ENCODE measurements at regions not wholly inside any gene's neighbourhood (a gene's known extent, or its start where the extent isn't known, plus 50 kb on each side); places are given as distances from the start of the nearest gene placed in this dataset.
"Not testable (repeated sequence)": the region's sequence is repeated elsewhere in the genome, so short reads cannot be mapped to it uniquely, and the experiment has no call there.

GRCh38 chr21:20265707-20266440, 732.3 kb upstream of the NCAM2 start:
- no peak for DNase-seq (ENCODE audit: low spot score)

- no peak for DNase-seq (ENCODE audit: low spot score)
These were observed 731.8 kb upstream of the NCAM2 start for GRCh38 chr21:20266441-20266710.

GRCh38 chr21:20270365-20271055, 727.7 kb upstream of the NCAM2 start:
- DNase-seq (ENCODE audit: low spot score), result no peak

GRCh38 chr21:20272791-20273362, 725.3 kb upstream of the NCAM2 start:
- DNase-seq (ENCODE audit: low spot score), result no peak

- no peak for DNase-seq (ENCODE audit: low spot score)
These were observed 721.8 kb upstream of the NCAM2 start for GRCh38 chr21:20276377-20276776.

GRCh38 chr21:20276954-20277353, 721.3 kb upstream of the NCAM2 start:
- no peak for DNase-seq (ENCODE audit: low spot score)

GRCh38 chr21:20283836-20284235, 714.4 kb upstream of the NCAM2 start:
- no peak for DNase-seq (ENCODE audit: low spot score)

- DNase-seq (ENCODE audit: low spot score), result no peak
These were observed 705.9 kb upstream of the NCAM2 start for GRCh38 chr21:20292280-20292679.

GRCh38 chr21:20292854-20293253, 705.4 kb upstream of the NCAM2 start:
- DNase-seq (ENCODE audit: low spot score), result not testable (repeated sequence)

GRCh38 chr21:20301395-20301794, 696.8 kb upstream of the NCAM2 start:
- no peak for DNase-seq (ENCODE audit: low spot score)

- no peak for DNase-seq (ENCODE audit: low spot score)
These were observed 696.1 kb upstream of the NCAM2 start for GRCh38 chr21:20302084-20302483.

- no peak for DNase-seq (ENCODE audit: low spot score)
These were observed 691.4 kb upstream of the NCAM2 start for GRCh38 chr21:20306836-20307235.

- no peak for DNase-seq (ENCODE audit: low spot score)
These were observed 689.5 kb upstream of the NCAM2 start for GRCh38 chr21:20308586-20309315.

GRCh38 chr21:20311234-20311787, 686.9 kb upstream of the NCAM2 start:
- no peak for DNase-seq (ENCODE audit: low spot score)

- no peak for DNase-seq (ENCODE audit: low spot score)
These were observed 685.2 kb upstream of the NCAM2 start for GRCh38 chr21:20313013-20313412.

GRCh38 chr21:20315042-20315441, 683.2 kb upstream of the NCAM2 start:
- no peak for DNase-seq (ENCODE audit: low spot score)

- DNase-seq (ENCODE audit: low spot score), result no peak
These were observed 668.6 kb upstream of the NCAM2 start for GRCh38 chr21:20329636-20330035.

- DNase-seq (ENCODE audit: low spot score), result no peak
These were observed 667.6 kb upstream of the NCAM2 start for GRCh38 chr21:20330652-20331051.

- no peak for DNase-seq (ENCODE audit: low spot score)
These were observed 663.6 kb upstream of the NCAM2 start for GRCh38 chr21:20334585-20334984.

- no peak for DNase-seq (ENCODE audit: low spot score)
These were observed 656.8 kb upstream of the NCAM2 start for GRCh38 chr21:20341431-20341830.

GRCh38 chr21:20343186-20343585, 655.0 kb upstream of the NCAM2 start:
- no peak for DNase-seq (ENCODE audit: low spot score)

GRCh38 chr21:20351138-20351537, 647.1 kb upstream of the NCAM2 start:
- no peak for DNase-seq (ENCODE audit: low spot score)

- DNase-seq (ENCODE audit: low spot score), result no peak
These were observed 644.9 kb upstream of the NCAM2 start for GRCh38 chr21:20353351-20353750.
